Panc1 (cell line): ENCODE measurements at regions not wholly inside any gene's neighbourhood (a gene's known extent, or its start where the extent isn't known, plus 50 kb on each side); places are given as distances from the start of the nearest gene placed in this dataset.
A peak's percentile ranks its signal among the peaks of the same experiment; 100 is the strongest.

Experiments used
- ATAC-seq: fragments of 200-7000 bp; cut with Tn5 transposase; 2 replicates; pipeline ENCODE4 v1.9.1; 2020; ENCODE audit warnings: mild to moderate bottlenecking, moderate library complexity
- BruUV-seq: library from RNA; stranded (reverse); fragments of 400-500 nt; replicated peaks from 2 replicates; lab custom pipeline; 2021; lab: Mats Ljungman, UMichigan
- CTCF ChIA-PET: fragments of 300-600 bp; sonication (Branson Sonifier 250); formaldehyde crosslinking; loops from one replicate; lab custom pipeline; 2022; ENCODE audit warnings: antibody characterized with exemption; lab: Charles Lee
- POLR2A ChIA-PET: fragments of 300-600 bp; sonication (Branson Sonifier 250); formaldehyde crosslinking; loops from one replicate; lab custom pipeline; 2022; ENCODE audit warnings: antibody characterized with exemption; lab: Charles Lee
- DNase-seq: peaks from one replicate; pipeline ENCODE4 v3.0.0-alpha.2; 2010; ENCODE audit warnings: low read depth, low spot score
- H3K27ac ChIP-seq: 2 replicates; pipeline ENCODE4 v1.5.1; 2011; ENCODE audit warnings: mild to moderate bottlenecking, low read length, inconsistent platforms
- H3K27me3 ChIP-seq: fragments of 200-500 bp; sonication (Bioruptor generic); 2 replicates; pipeline ENCODE4 v1.6.0; 2014; ENCODE audit warnings: low read length, inconsistent platforms; ENCODE audit not compliant: control insufficient read depth, insufficient read depth
- H3K36me3 ChIP-seq: fragments of 200-500 bp; sonication (Bioruptor generic); 2 replicates; pipeline ENCODE4 v1.5.1; 2014; ENCODE audit warnings: inconsistent platforms, mild to moderate bottlenecking, low read length, moderate library complexity; ENCODE audit not compliant: control insufficient read depth, insufficient read depth
- H3K4me1 ChIP-seq: 2 replicates; pipeline ENCODE4 v1.5.1; 2011; ENCODE audit warnings: inconsistent platforms, mild to moderate bottlenecking, low read length, moderate library complexity; ENCODE audit not compliant: control insufficient read depth, insufficient read depth
- H3K4me3 ChIP-seq, 2 experiments: 2 replicates each; pipeline ENCODE4 v1.5.1; 2011 to 2012; ENCODE audit warnings: low read depth in 2 of 2, low read length in 2 of 2, mild to moderate bottlenecking in 2 of 2, inconsistent platforms in 1 of 2, moderate library complexity in 1 of 2
- H3K9me3 ChIP-seq: fragments of 200-500 bp; sonication (Bioruptor generic); 2 replicates; pipeline ENCODE4 v1.5.1; 2014; ENCODE audit warnings: low read depth, mild to moderate bottlenecking, inconsistent platforms, low read length, moderate library complexity; ENCODE audit not compliant: control insufficient read depth, insufficient read depth
- POLR2AphosphoS5 ChIP-seq: IDR thresholded peaks from 2 replicates; pipeline ENCODE4 v1.6.1; 2012; ENCODE audit warnings: mild to moderate bottlenecking, low read depth, low read length, moderate library complexity
- SIN3A ChIP-seq: IDR thresholded peaks from 2 replicates; pipeline ENCODE4 v1.6.1; 2012; ENCODE audit warnings: low read depth, mild to moderate bottlenecking, low read length, moderate library complexity, borderline replicate concordance; ENCODE audit not compliant: insufficient read depth
- TCF7L2 ChIP-seq: IDR thresholded peaks from 2 replicates; pipeline ENCODE4 v1.6.1; 2011; ENCODE audit warnings: mild to moderate bottlenecking, low read depth, low read length, inconsistent platforms
- in situ Hi-C: cut with HindIII; loops from 2 replicates; pipeline ENCODE4 v1.10.0; 2016; ENCODE audit warnings: low sequenced_read_pairs, low pct_unique_long_range_greater_than_20kb
- intact Hi-C: fragments of 100-400 bp; cut with micrococcal nuclease; formaldehyde crosslinking; loops from one replicate; pipeline ENCODE4 v1.10.0; 2022; ENCODE audit not compliant: unreplicated experiment
- TF ChIP-seq, protein P1 (sequence below), 2 experiments: IDR thresholded peaks; 2 replicates each; pipeline ENCODE4 v1.6.1; 2011 to 2012; ENCODE audit warnings: low read depth in 2 of 2, control low read depth in 1 of 2, low read length in 1 of 2, mild to moderate bottlenecking in 1 of 2, moderate library complexity in 1 of 2; ENCODE audit not compliant: insufficient read depth in 1 of 2
- TF ChIP-seq, protein P2 (sequence below): fragments of 450-650 bp; IDR thresholded peaks from 2 replicates; pipeline ENCODE4 v1.5.1; 2017; ENCODE audit warnings: mild to moderate bottlenecking

DNA sequence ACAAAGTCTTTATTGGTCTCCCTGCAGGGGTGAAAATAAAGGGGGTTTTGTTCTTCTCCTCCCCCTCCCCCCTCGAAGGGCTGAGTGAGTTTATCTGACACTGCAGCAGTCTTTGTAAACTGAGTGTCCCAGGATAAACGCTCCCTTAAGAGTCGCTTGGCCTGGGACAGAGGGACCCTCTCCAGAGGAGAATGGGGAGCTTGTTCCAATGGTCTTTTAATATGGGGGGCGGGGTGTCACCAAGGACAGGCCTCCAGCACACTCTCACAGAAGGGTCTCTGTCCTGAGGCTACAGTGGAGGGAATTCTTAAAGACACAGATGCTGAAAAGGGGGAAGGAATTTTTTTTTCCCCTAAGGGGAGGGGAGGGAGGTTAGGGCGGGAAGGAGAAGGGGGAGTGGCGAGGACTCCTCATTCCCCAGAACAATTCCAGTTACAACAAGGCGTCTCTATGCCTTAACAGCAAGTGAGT lies 455.5 kb downstream of the SOX9 start:
- CTCF ChIA-PET: no interaction called here
- intact Hi-C loops: no loop called here
- Histone ChIP-seq H3K27ac (peak overlapping the region; percentile 60), H3K27me3 (no peaks in the 10 kb centered on the region), H3K4me3 (no peak overlapping the region), H3K4me1 (peaks cover 100% of the 10 kb centered on the region), H3K36me3 (no peaks in the 10 kb centered on the region), H3K9me3 (no peaks in the 10 kb centered on the region)
- POLR2A ChIA-PET: interaction anchor here (0.6 kb wide), 1 partner anchor 109 kb away, joined by 3 read pairs; no protein-coding TSS in a partner anchor
- in situ Hi-C loops: no loop called here
- BruUV-seq: no TSS peak
- no peak for ATAC-seq
- TF ChIP-seq SIN3A (no peak), POLR2AphosphoS5 (no peak), TCF7L2 (no peak)
- TF ChIP-seq, protein P1, sequence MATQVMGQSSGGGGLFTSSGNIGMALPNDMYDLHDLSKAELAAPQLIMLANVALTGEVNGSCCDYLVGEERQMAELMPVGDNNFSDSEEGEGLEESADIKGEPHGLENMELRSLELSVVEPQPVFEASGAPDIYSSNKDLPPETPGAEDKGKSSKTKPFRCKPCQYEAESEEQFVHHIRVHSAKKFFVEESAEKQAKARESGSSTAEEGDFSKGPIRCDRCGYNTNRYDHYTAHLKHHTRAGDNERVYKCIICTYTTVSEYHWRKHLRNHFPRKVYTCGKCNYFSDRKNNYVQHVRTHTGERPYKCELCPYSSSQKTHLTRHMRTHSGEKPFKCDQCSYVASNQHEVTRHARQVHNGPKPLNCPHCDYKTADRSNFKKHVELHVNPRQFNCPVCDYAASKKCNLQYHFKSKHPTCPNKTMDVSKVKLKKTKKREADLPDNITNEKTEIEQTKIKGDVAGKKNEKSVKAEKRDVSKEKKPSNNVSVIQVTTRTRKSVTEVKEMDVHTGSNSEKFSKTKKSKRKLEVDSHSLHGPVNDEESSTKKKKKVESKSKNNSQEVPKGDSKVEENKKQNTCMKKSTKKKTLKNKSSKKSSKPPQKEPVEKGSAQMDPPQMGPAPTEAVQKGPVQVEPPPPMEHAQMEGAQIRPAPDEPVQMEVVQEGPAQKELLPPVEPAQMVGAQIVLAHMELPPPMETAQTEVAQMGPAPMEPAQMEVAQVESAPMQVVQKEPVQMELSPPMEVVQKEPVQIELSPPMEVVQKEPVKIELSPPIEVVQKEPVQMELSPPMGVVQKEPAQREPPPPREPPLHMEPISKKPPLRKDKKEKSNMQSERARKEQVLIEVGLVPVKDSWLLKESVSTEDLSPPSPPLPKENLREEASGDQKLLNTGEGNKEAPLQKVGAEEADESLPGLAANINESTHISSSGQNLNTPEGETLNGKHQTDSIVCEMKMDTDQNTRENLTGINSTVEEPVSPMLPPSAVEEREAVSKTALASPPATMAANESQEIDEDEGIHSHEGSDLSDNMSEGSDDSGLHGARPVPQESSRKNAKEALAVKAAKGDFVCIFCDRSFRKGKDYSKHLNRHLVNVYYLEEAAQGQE (IDR thresholded peaks at IDR 0.05; ENCODE audit: insufficient read depth in 1 of 2, low read depth in 2 of 2, low read length in 1 of 2): no peak
- TF ChIP-seq, protein P2, sequence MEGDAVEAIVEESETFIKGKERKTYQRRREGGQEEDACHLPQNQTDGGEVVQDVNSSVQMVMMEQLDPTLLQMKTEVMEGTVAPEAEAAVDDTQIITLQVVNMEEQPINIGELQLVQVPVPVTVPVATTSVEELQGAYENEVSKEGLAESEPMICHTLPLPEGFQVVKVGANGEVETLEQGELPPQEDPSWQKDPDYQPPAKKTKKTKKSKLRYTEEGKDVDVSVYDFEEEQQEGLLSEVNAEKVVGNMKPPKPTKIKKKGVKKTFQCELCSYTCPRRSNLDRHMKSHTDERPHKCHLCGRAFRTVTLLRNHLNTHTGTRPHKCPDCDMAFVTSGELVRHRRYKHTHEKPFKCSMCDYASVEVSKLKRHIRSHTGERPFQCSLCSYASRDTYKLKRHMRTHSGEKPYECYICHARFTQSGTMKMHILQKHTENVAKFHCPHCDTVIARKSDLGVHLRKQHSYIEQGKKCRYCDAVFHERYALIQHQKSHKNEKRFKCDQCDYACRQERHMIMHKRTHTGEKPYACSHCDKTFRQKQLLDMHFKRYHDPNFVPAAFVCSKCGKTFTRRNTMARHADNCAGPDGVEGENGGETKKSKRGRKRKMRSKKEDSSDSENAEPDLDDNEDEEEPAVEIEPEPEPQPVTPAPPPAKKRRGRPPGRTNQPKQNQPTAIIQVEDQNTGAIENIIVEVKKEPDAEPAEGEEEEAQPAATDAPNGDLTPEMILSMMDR: no peak
- DNase-seq: no peak

DNA sequence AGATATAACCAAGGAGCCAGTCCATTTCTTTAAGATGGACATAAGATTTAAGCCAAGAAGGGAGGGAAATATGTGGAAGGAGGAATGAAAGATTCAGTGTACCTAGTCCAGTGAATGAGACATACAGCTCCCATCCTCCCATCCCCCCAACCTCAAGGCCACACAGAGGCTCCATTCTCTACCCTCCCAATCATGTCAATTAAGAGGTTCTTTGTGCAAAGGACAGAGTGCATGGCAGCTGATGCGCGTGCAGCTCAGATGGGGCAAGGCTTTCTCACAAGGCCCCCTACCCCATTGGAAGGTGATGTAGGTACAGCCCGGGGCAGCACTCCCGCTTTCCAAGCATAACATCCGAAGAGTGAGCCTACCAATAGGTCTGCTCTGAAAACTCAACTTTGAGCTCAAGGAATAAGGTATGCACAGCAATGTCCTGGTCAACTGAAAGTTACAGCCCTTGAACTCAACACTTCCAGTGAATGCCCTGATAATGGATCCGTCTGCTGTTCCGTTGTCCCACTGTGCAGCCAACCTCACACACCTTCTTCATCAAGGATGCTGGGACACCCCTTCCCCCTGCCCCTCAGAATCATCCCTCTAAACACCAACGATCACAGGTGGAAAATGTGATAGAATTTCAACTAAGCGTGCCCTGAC lies 458.1 kb downstream of the SOX9 start:
- no peaks in the 10 kb centered on the region for H3K36me3 ChIP-seq
- ChIA-PET CTCF (interaction anchor here (0.5 to 1.7 kb wide), 3 partner anchors 10 to 1803 kb away, joined by 3 to 4 read pairs (median 3); no protein-coding TSS in a partner anchor), POLR2A (no interaction called here)
- intact Hi-C loops (no loop called here), in situ Hi-C loops (no loop called here)
- H3K27me3 ChIP-seq: no peaks in the 10 kb centered on the region
- TF ChIP-seq TCF7L2: no peak
- TF ChIP-seq, protein P2: no peak
- TF ChIP-seq, protein P1 (IDR thresholded peaks at IDR 0.05; ENCODE audit: insufficient read depth in 1 of 2, low read depth in 2 of 2, low read length in 1 of 2): no peak
- no peak for TF ChIP-seq SIN3A
- no peak for TF ChIP-seq POLR2AphosphoS5
- no peaks in the 10 kb centered on the region for H3K9me3 ChIP-seq
- peaks cover 85% of the 10 kb centered on the region for H3K4me1 ChIP-seq
- ATAC-seq (no peak), DNase-seq (no peak)
- H3K27ac ChIP-seq: no peak overlapping the region
- no peak overlapping the region for H3K4me3 ChIP-seq
- no TSS peak for BruUV-seq
